HG03108 (cell line): ENCODE measurements at regions not wholly inside any gene's neighbourhood (a gene's known extent, or its start where the extent isn't known, plus 50 kb on each side); places are given as distances from the start of the nearest gene placed in this dataset.
A peak's percentile ranks its signal among the peaks of the same experiment; 100 is the strongest.

Experiments
- ATAC-seq: cut with Tn5 transposase; IDR thresholded peaks from one replicate; pipeline ENCODE4 v1.9.1; 2021; ENCODE audit warnings: moderate library complexity; ENCODE audit not compliant: unreplicated experiment

- no peak for ATAC-seq
Observed at GRCh38 chrX:39318506-39319343, 517.5 kb downstream of the MID1IP1 start.

DNA sequence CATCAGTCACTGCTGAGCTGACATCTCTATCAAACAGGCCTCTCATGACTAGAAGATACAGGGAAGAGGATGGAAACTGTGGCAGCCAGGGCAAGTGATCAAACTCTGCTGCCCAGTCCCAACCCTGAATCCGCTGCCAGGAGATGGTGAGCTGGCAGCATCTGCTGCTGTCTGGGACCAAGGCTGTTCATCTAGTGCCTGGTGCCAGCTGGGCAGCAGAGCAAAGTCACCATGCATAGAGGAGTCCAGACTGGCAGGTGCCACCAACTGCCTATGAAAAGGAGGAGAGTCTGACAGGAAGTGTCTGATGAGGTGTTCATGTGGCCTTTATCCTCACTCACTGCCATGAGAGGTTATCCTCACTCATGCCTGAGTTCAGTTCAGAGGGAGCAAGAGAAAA is 518.9 kb downstream of the MID1IP1 start:
- no peak for ATAC-seq

DNA sequence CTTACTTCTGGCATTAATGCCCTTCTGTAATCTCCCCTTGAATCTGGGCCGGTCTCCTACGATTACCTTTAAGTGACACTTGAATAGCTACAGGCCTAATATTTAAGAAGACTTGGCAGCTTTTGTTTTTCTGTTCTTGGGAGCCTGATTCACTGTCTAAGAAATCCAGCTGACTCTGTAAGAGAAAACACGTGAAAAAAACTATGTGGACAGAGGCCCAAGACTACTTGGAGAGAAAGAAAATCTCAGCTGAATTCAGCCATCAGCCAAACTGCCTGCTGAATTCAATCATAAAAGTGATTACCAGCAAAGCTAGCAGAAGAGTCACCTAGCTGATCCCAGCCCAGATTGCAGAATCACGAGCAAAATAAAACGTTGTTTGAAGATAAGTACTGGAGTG is 521.2 kb downstream of the MID1IP1 start:
- no peak for ATAC-seq

DNA sequence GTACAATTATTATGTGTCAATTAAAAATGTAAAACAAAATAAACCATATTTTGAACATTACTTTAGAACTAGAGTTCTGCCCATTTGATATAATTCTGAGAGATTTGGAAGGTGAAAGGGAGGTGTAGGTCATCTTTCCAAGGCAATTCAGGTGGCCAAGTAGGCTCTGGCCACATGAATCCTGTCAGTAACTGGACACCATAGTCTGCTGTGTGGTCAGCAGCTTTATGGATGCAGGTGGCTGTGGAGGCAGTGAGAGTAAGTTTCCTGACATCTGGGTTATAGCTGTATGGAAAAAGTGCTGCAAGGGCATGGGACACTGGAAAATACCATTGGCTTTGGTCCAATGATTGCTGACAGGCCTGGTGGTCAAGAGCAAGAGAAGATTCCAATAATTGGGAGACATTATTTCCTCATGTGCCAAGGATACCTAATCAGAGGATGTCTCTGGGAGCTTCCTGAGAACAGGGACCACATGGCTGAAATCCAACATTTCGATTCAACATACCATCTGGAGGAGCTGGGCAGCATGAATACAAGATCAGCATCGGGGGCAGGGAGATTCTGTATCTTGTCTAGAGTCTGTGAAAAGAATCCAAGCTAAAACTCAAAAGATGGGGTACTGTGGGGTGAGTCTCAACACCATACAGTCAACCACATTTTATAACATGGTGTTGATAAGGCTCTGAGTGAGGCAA is 523.1 kb downstream of the MID1IP1 start:
- no peak for ATAC-seq

DNA sequence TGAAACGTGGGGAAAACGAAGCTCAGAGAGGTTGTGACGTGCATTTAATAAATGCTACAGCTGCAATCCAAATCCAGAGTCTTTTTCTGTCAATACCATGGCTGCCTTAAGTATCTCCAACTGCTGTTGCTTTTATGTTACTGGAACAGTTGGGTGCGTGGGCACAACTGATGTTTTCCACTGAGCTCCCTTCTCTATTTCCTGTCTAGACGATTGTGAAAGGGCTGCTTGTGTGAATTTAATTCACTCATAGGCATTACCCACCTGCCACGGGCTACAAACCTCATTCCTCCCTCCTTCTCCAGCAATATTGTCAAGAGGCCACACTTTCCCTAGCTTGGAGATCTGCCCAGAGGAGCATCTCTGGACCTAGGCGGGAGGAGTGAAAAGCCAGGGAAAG is 526.0 kb downstream of the MID1IP1 start:
- no peak for ATAC-seq

- no peak for ATAC-seq
Observed at GRCh38 chrX:39327705-39328104, 526.4 kb downstream of the MID1IP1 start.

DNA sequence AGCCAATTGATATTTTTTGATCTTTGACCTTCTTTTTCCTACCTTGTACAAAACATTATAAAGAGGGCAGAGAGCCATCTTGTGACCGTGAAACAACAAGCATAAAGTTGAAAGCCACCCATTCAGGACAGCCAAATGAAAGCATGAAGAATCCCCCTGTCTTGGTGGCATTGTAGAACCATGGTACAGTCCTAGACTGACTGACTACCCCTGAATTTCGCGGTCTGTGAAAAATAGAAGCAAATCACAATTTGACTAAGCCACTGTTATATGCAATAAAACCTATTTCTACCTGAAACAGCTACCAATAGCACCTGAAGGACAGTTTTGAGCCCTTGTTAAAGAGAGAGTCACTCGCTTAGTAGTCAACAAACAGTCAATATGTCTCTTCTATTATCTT is 527.4 kb downstream of the MID1IP1 start:
- ATAC-seq = no peak

- peak; percentile 70 for ATAC-seq
Observed at GRCh38 chrX:39331082-39331704, 529.9 kb downstream of the MID1IP1 start.

DNA sequence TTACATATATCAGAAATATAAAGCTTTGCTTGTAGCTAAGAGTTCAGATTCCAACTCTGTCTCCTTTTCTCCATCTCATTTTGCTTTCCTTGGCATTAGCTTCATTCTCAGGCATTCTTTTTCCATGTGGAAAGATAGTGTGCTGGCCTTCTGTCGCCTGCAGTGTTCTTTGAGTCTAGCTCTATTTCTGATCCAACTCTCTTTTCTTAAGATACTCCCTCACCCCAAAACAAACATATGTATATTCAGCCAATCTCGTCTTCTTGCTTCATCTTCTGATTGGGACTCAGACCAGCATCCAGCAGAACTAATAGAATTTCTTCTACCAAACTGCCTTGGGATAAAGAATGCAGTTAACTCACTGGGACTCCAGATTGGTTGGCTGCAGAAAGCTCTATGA is 532.2 kb downstream of the MID1IP1 start:
- ATAC-seq = no peak

GRCh38 chrX:39335513-39336235 is 534.4 kb downstream of the MID1IP1 start:
- ATAC-seq = no peak

- peak; percentile 89 for ATAC-seq
Observed at GRCh38 chrX:39336671-39337311, 535.5 kb downstream of the MID1IP1 start.

DNA sequence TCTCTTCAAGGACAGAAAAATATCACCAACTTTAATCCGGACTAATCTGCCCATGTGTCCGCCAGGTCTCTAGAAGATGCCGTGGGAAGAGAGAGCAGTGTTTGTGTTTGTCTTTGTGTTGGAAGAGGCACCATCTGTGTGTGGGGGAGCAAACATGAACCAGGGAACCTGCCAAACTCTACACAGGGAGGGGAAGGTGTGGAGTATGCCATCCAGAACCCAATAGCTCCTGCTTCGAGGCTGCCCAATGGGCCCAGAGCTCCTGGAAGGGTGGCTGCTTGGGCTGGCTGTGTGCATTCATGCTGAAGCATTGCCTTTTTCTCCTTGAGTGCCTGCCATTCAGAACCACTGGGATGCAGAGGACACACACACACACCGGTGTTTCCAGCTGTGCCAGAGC is 536.2 kb downstream of the MID1IP1 start:
- no peak for ATAC-seq

DNA sequence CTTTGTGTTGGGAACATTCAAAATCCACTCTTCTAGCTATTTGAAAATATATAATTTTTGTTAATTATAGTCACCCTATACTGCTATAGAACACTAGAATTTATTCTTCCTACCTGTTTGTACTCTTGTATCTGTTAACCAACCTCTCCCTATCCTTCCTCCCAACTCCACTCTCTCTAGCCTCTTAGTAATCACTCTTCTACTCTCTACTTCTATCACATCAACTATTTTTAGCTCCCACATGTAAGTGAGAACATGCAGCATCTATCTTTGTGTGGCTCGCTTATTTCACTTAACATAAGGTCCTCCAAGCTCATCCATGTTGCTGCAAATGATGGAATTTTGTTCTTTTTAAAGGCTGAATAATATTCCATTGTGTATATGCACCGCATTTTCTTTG is 537.3 kb downstream of the MID1IP1 start:
- no peak for ATAC-seq

DNA sequence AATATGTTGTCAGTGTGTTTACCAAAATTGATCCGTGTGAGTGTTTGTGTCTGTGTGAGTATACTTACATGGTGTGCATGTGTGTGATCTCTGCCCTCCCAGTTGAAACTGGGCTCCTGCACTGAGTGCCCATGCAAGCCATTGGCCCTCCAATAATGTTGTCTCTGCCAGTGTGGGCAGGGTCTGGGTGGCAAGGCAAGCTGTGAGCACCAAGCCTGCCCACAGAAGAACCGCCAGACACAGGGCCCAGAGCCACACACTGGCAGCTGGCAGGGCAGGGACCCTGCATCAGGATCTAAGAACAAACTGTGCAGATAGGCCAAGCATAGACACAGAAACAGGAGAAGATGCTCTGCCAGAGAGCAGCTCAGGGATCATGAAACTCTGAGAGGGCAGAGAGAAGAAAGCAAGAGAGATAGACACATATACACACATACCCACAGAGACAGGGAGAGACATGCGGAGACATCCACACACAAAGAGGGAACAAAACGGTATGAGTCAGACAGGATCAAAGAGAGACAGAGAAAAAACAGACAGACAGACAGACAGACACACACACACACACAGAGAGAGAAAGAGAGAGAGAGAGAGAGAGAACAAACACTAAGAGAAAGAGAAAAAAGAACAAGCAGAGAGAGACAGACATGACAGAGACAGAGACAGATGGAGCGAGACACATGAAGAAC is 555.0 kb downstream of the MID1IP1 start:
- no peak for ATAC-seq

DNA sequence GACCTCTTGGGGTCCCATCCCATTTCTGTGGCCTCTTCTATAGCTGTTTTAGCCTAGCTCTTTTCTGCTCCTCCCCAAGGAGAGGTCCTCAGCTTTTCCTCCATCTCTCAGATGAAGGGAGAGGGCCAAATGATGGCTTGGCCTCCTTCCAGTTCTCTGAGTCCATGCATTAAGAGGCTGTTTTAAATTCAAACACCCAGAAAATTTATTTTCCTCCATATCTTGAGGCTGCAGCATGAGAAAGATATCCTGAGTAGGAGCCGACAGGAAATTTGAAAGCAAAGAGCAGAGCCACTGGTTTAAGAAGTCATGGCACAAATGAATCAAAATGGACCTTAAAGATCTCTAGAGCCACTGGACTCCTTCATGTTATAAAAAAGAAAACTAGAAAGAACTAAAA is 558.8 kb downstream of the MID1IP1 start:
- no peak for ATAC-seq

DNA sequence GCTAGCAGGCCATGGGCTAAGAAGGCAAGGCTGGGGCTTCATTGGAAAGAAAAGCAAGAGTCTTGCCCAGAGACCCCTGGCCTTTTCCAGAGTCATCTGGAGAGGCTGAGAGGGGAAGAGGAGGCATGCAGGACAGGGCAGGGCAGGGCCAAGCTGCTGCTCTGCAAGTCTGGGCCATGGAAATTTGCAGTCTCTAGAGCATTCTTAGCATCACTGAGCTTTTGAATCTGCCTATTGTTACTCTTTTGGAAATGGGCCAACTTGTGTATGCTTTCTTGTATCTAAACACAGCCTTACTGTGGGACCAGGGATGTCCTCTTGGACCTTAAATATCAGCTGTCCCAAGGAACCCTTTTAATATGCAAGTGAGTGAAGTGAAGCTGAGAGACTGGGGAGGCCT is 560.5 kb downstream of the MID1IP1 start:
- no peak for ATAC-seq

DNA sequence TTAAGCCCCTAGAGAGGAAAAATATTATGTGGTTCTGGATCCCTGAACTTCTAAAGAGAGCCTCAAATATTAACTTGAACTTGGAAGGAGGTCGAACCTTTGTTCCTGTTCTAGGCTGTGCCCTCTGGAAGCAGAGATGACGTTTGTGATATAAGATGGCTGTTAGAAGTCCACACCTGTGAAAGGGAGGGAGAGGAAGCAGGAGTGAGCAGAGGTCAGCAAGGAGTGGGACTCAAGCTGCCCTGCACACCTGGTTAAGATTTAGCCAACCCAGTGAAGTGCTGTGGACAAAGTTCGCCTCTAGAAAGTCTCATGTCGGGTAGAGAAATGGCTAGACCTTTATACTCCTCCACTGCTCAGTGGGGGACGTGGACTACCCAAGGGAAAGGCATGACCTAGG is 566.2 kb downstream of the MID1IP1 start:
- no peak for ATAC-seq

- ATAC-seq = no peak
Observed at GRCh38 chrX:39372115-39372514, 570.9 kb downstream of the MID1IP1 start.

DNA sequence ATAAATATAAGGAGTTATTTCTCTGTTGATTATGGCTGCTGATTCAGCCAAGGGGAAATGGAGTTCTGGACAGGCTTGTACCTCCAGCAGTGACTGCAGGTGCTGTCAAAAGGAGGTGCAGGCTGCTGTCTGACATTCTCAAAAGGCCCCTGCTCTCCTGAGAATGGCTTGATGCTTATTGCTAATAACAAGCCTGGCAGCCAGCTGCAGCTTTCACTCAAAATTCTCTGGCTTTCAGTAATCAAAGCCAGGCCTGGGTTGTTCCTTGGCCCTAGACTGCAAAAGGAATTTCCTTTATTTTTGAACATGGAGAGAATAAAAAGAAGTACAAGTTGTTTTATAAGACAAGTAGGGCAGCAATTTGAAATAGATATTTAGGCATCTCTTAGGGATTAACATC is 575.9 kb downstream of the MID1IP1 start:
- no peak for ATAC-seq

DNA sequence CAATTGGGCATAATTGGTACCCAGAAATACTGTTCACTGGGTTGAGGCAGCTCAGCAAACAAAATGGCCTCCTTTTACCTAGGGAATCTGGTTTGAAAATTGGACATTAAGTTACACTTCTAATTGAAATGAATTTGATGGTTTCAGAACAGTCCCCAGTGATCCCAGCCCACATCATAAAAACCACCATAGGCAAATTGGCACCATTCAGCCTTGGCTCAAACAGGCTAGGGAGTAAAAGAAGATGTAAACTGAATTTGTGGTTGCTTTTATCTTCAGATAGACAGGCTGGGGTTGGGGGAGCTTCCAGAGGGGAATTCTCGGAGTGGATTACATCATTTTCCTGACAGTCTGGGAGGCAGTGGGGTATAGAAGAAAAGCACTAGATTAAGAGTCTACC is 576.5 kb downstream of the MID1IP1 start:
- no peak for ATAC-seq
